GM23248 (cell line): ENCODE measurements at regions not wholly inside any gene's neighbourhood (a gene's known extent, or its start where the extent isn't known, plus 50 kb on each side); places are given as distances from the start of the nearest gene placed in this dataset.

Experiments
- EZH2 ChIP-seq: fragments of 200-600 bp; sonication (generic); IDR thresholded peaks from 2 replicates; pipeline ENCODE4 v1.6.1; 2018; ENCODE audit warnings: antibody characterized with exemption, mild to moderate bottlenecking; ENCODE audit not compliant: insufficient read depth, poor library complexity, severe bottlenecking
- EZH2phosphoT487 ChIP-seq: fragments of 200-600 bp; sonication (generic); IDR thresholded peaks from 2 replicates; pipeline ENCODE4 v1.6.1; 2018; ENCODE audit warnings: antibody characterized with exemption, moderate library complexity, mild to moderate bottlenecking, low read depth; ENCODE audit not compliant: insufficient read depth

GRCh38 chr1:83704350-83704749 lies 294.6 kb downstream of the TTLL7 start:
- TF ChIP-seq EZH2phosphoT487 (no peak), EZH2 (no peak)
